ENCODE measurements at regions not wholly inside any gene's neighbourhood (a gene's known extent, or its start where the extent isn't known, plus 50 kb on each side); places are given as distances from the start of the nearest gene placed in this dataset.

GRCh38 chr3:148460686-148461085 is 237.0 kb upstream of the AGTR1 start:
- TF ChIP-seq, protein P1, sequence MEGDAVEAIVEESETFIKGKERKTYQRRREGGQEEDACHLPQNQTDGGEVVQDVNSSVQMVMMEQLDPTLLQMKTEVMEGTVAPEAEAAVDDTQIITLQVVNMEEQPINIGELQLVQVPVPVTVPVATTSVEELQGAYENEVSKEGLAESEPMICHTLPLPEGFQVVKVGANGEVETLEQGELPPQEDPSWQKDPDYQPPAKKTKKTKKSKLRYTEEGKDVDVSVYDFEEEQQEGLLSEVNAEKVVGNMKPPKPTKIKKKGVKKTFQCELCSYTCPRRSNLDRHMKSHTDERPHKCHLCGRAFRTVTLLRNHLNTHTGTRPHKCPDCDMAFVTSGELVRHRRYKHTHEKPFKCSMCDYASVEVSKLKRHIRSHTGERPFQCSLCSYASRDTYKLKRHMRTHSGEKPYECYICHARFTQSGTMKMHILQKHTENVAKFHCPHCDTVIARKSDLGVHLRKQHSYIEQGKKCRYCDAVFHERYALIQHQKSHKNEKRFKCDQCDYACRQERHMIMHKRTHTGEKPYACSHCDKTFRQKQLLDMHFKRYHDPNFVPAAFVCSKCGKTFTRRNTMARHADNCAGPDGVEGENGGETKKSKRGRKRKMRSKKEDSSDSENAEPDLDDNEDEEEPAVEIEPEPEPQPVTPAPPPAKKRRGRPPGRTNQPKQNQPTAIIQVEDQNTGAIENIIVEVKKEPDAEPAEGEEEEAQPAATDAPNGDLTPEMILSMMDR (IDR thresholded peaks at IDR 0.05), result no peak

DNA sequence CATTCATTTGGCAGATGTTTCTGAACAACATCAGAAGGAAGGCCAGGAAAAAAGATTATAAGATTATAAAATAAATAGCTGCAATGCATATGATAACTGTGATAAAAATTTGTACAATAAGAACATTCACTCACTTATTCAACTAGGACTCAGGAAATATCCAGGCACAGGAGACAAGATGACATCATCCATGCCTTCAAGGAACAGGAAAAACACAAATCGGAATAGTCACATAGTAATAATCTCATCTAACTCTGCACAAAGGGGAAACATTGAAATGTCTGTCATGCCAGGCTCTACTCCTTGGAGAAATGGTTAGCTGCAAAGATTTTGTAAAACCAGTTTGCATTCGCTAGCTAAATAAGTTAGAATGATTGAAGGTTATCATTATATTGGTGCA is 233.5 kb upstream of the AGTR1 start:
- TF ChIP-seq, protein P1 (IDR thresholded peaks at IDR 0.05), result no peak

DNA sequence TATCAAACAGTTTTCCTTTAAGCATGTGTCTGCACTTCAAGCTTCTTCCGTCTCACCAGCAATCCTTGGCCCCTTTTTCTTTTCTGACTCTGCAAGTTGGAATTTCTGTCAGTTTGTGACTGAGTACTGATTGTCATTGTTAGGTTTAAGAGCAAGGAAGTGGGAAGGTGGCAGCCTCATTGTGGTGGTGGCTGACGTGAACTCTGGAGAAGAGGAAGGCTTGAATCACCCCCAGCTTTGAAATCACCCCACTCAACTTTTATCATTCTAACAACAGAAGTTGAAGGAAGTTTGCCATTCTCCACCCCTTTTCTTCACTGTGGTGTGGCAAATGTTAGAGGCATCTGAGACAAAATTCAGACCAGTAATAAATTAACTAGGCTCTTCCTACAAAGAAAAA is 231.6 kb upstream of the AGTR1 start:
- TF ChIP-seq, protein P1 (IDR thresholded peaks at IDR 0.05), result no peak

- TF ChIP-seq, protein P1 (IDR thresholded peaks at IDR 0.05), result no peak
Measured at GRCh38 chr3:148466980-148467740, 230.5 kb upstream of the AGTR1 start.

GRCh38 chr3:148477375-148477774 is 220.3 kb upstream of the AGTR1 start:
- TF ChIP-seq, protein P1 (IDR thresholded peaks at IDR 0.05), result no peak

GRCh38 chr3:148493631-148494030 is 204.1 kb upstream of the AGTR1 start:
- TF ChIP-seq, protein P1 (IDR thresholded peaks at IDR 0.05), result no peak

- TF ChIP-seq, protein P1 (IDR thresholded peaks at IDR 0.05), result no peak
Measured at GRCh38 chr3:148494451-148494850, 203.3 kb upstream of the AGTR1 start.

DNA sequence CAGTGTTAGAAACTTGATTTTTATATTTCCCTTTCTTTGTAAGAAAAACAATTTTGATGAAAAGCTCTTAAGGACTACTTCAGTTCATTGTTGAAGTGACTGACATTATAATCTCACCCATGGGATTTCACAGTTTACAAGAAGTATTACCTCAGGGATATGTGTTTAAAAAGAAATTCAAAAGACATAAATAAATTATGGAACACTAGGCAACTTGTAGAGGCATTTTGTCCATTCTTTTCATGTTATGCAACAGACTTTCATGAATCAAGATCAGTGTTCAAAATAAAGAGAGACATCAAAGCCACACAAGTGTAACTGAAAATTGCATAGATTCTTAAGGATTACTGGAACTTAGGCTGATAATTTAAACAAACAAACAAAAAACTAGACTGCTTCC is 196.8 kb upstream of the AGTR1 start:
- TF ChIP-seq, protein P1 (IDR thresholded peaks at IDR 0.05), result no peak
